22Rv1 (cell line): ENCODE measurements at regions not wholly inside any gene's neighbourhood (a gene's known extent, or its start where the extent isn't known, plus 50 kb on each side); places are given as distances from the start of the nearest gene placed in this dataset.
A peak's percentile ranks its signal among the peaks of the same experiment; 100 is the strongest.

ENCODE experiments used
- CTCF ChIP-seq: fragments of 450-650 bp; IDR thresholded peaks from 2 replicates; pipeline ENCODE4 v1.5.1; 2017; ENCODE audit warnings: mild to moderate bottlenecking
- ZFX ChIP-seq: fragments of 450-650 bp; IDR thresholded peaks from 2 replicates; pipeline ENCODE4 v1.6.1; 2017; ENCODE audit warnings: antibody characterized with exemption, borderline replicate concordance

GRCh38 chr12:30440826-30441602 lies 254.7 kb downstream of the IPO8 start:
- TF ChIP-seq CTCF (peak; percentile 48), ZFX (no peak)
